WTC11 (cell line): ENCODE measurements at regions not wholly inside any gene's neighbourhood (a gene's known extent, or its start where the extent isn't known, plus 50 kb on each side); places are given as distances from the start of the nearest gene placed in this dataset.

ENCODE experiments used
- ATAC-seq: fragments of 200-7000 bp; cut with Tn5 transposase; 2 replicates; pipeline ENCODE4 v1.10.0; 2021; ENCODE audit warnings: mild to moderate bottlenecking, moderate library complexity
- CTCF ChIA-PET: fragments of 300-600 bp; sonication (Branson Sonifier 250); formaldehyde crosslinking; loops from one replicate; lab custom pipeline; 2021; ENCODE audit warnings: antibody characterized with exemption; lab: Charles Lee
- POLR2A ChIA-PET: fragments of 350-600 bp; sonication (Branson Sonifier 250); formaldehyde crosslinking; loops from one replicate; lab custom pipeline; 2021; ENCODE audit warnings: antibody characterized with exemption; lab: Charles Lee
- DNase-seq: peaks from one replicate; pipeline ENCODE4 v3.0.0; 2021; ENCODE audit warnings: low spot score
- H3K27ac Mint-ChIP-seq: 2 replicates; pipeline ENCODE4 v1.8.0; 2021; ENCODE audit warnings: mixed read lengths
- H3K27me3 Mint-ChIP-seq: 2 replicates; pipeline ENCODE4 v1.8.0; 2021; ENCODE audit warnings: low read depth, mild to moderate bottlenecking, moderate library complexity, mixed read lengths
- H3K36me3 Mint-ChIP-seq: 2 replicates; pipeline ENCODE4 v1.8.0; 2021; ENCODE audit warnings: mixed read lengths
- H3K4me1 Mint-ChIP-seq: 2 replicates; pipeline ENCODE4 v1.8.0; 2022; ENCODE audit warnings: mixed read lengths
- H3K4me3 Mint-ChIP-seq: 2 replicates; pipeline ENCODE4 v1.8.0; 2021; ENCODE audit warnings: mild to moderate bottlenecking, moderate library complexity, mixed read lengths
- H3K9me3 Mint-ChIP-seq: 2 replicates; pipeline ENCODE4 v1.8.0; 2021; ENCODE audit warnings: mixed read lengths
- ATF3 ChIP-seq: sonication (generic); formaldehyde crosslinking; conservative IDR thresholded peaks from 2 replicates; pipeline ENCODE4 v1.8.1; 2022; ENCODE audit warnings: mild to moderate bottlenecking, missing genetic modification reagents
- CREM ChIP-seq: sonication (generic); formaldehyde crosslinking; IDR thresholded peaks from 2 replicates; pipeline ENCODE4 v1.8.1; 2022; ENCODE audit warnings: mild to moderate bottlenecking, missing genetic modification reagents, moderate library complexity
- ETV6 ChIP-seq: sonication (generic); formaldehyde crosslinking; IDR thresholded peaks from 2 replicates; pipeline ENCODE4 v1.8.1; 2022; ENCODE audit warnings: mild to moderate bottlenecking, missing genetic modification reagents
- FOXJ3 ChIP-seq: sonication (generic); formaldehyde crosslinking; IDR thresholded peaks from 2 replicates; pipeline ENCODE4 v1.9.0; 2021; ENCODE audit warnings: missing genetic modification reagents, mild to moderate bottlenecking, borderline replicate concordance
- HMGA2 ChIP-seq: fragments of 250-450 bp; sonication (Bioruptor Pico); IDR thresholded peaks from 2 replicates; pipeline ENCODE4 v1.4.0; 2021; ENCODE audit warnings: mild to moderate bottlenecking, moderate library complexity
- IRF2 ChIP-seq: sonication (generic); formaldehyde crosslinking; IDR thresholded peaks from 2 replicates; pipeline ENCODE4 v1.8.0; 2022; ENCODE audit warnings: low read depth, missing genetic modification reagents, borderline replicate concordance
- NFE2L1 ChIP-seq: sonication (generic); formaldehyde crosslinking; IDR thresholded peaks from 2 replicates; pipeline ENCODE4 v1.8.1; 2023; ENCODE audit warnings: missing genetic modification reagents
- NR1H2 ChIP-seq: sonication (generic); formaldehyde crosslinking; IDR thresholded peaks from 2 replicates; pipeline ENCODE4 v1.9.0; 2021; ENCODE audit warnings: mild to moderate bottlenecking, moderate library complexity, missing genetic modification reagents
- PREB ChIP-seq: sonication (generic); formaldehyde crosslinking; IDR thresholded peaks from 2 replicates; pipeline ENCODE4 v1.8.1; 2022; ENCODE audit warnings: mild to moderate bottlenecking, missing genetic modification reagents, moderate library complexity, borderline replicate concordance
- PRRX2 ChIP-seq: fragments of 250-450 bp; sonication (Bioruptor Pico); IDR thresholded peaks from 2 replicates; pipeline ENCODE4 v1.8.0; 2021; ENCODE audit warnings: mild to moderate bottlenecking
- RELA ChIP-seq: sonication (generic); formaldehyde crosslinking; IDR thresholded peaks from 2 replicates; pipeline ENCODE4 v1.8.1; 2022; ENCODE audit warnings: missing genetic modification reagents, mild to moderate bottlenecking, borderline replicate concordance
- STAT6 ChIP-seq: sonication (generic); formaldehyde crosslinking; conservative IDR thresholded peaks from 2 replicates; pipeline ENCODE4 v1.8.1; 2023; ENCODE audit warnings: mild to moderate bottlenecking, low read depth, missing genetic modification reagents, moderate library complexity
- ZNF232 ChIP-seq: sonication (generic); formaldehyde crosslinking; IDR thresholded peaks from 2 replicates; pipeline ENCODE4 v1.8.0; 2022; ENCODE audit warnings: mild to moderate bottlenecking, missing genetic modification reagents
- ZNF263 ChIP-seq: sonication (generic); formaldehyde crosslinking; IDR thresholded peaks from 2 replicates; pipeline ENCODE4 v1.8.1; 2022; ENCODE audit warnings: low read depth, mild to moderate bottlenecking, moderate library complexity, missing genetic modification reagents
- ZNF317 ChIP-seq: sonication (generic); formaldehyde crosslinking; IDR thresholded peaks from 2 replicates; pipeline ENCODE4 v1.8.1; 2023; ENCODE audit warnings: low read depth, mild to moderate bottlenecking, moderate library complexity, missing genetic modification reagents, borderline replicate concordance
- ZNF396 ChIP-seq: fragments of 250-450 bp; sonication (Bioruptor Pico); IDR thresholded peaks from 2 replicates; pipeline ENCODE4 v1.8.0; 2021; ENCODE audit warnings: mild to moderate bottlenecking, moderate library complexity, borderline replicate concordance
- TF ChIP-seq, protein P1 (sequence below): sonication (generic); formaldehyde crosslinking; IDR thresholded peaks from 2 replicates; pipeline ENCODE4 v1.8.1; 2023; ENCODE audit warnings: mild to moderate bottlenecking, missing genetic modification reagents, moderate library complexity
- TF ChIP-seq, protein P2 (sequence below): sonication (generic); formaldehyde crosslinking; IDR thresholded peaks from 2 replicates; pipeline ENCODE4 v1.8.1; 2022; ENCODE audit warnings: low read depth, mild to moderate bottlenecking, moderate library complexity, missing genetic modification reagents, borderline replicate concordance
- TF ChIP-seq, protein P3 (sequence below): sonication (generic); formaldehyde crosslinking; IDR thresholded peaks from 2 replicates; pipeline ENCODE4 v1.8.1; 2023; ENCODE audit warnings: mild to moderate bottlenecking, missing genetic modification reagents, borderline replicate concordance
- TF ChIP-seq, protein P4 (sequence below): sonication (generic); formaldehyde crosslinking; IDR thresholded peaks from 2 replicates; pipeline ENCODE4 v1.8.0; 2022; ENCODE audit warnings: mild to moderate bottlenecking, missing genetic modification reagents

GRCh38 chr3:193897288-193897687 is 238.7 kb upstream of the HES1 start:
- no peak for DNase-seq
- peaks cover 40% of the 10 kb centered on the region for H3K4me1 Mint-ChIP-seq
- peaks cover 10% of the 10 kb centered on the region for H3K36me3 Mint-ChIP-seq
- POLR2A ChIA-PET = no interaction called here
- TF ChIP-seq ETV6 (no peak), ATF3 (CRISPR knock-in tag) (no peak)
- TF ChIP-seq, protein P1, sequence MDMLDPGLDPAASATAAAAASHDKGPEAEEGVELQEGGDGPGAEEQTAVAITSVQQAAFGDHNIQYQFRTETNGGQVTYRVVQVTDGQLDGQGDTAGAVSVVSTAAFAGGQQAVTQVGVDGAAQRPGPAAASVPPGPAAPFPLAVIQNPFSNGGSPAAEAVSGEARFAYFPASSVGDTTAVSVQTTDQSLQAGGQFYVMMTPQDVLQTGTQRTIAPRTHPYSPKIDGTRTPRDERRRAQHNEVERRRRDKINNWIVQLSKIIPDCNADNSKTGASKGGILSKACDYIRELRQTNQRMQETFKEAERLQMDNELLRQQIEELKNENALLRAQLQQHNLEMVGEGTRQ = peak; percentile 67
- TF ChIP-seq, all 79 proteins: peak for 1
- H3K27me3 Mint-ChIP-seq = no peaks in the 10 kb centered on the region; the same call in 1 of the 2 replicates
- CTCF ChIA-PET = interaction anchor here (1.8 kb wide), 1 partner anchor 116 kb away, joined by 6 read pairs; no protein-coding TSS in a partner anchor
- peaks cover 7% of the 10 kb centered on the region for H3K9me3 Mint-ChIP-seq
- H3K4me3 Mint-ChIP-seq = no peak overlapping the region
- peak; percentile 34 for ATAC-seq
- no peak overlapping the region for H3K27ac Mint-ChIP-seq

GRCh38 chr3:193897731-193898180 is 238.2 kb upstream of the HES1 start:
- DNase-seq (no peak), ATAC-seq (peak; percentile 29; the same call in 1 of the 2 replicates)
- Mint-ChIP-seq H3K27me3 (no peaks in the 10 kb centered on the region; the same call in 1 of the 2 replicates), H3K4me3 (no peak overlapping the region), H3K27ac (no peak overlapping the region), H3K36me3 (peaks cover 9% of the 10 kb centered on the region), H3K4me1 (peaks cover 44% of the 10 kb centered on the region), H3K9me3 (peaks cover 7% of the 10 kb centered on the region)
- ChIA-PET CTCF (interaction anchor here (1.8 kb wide), 1 partner anchor 117 kb away, joined by 6 read pairs; no protein-coding TSS in a partner anchor), POLR2A (no interaction called here)
- TF ChIP-seq ATF3 (CRISPR knock-in tag) = no peak
- TF ChIP-seq NFE2L1 (CRISPR knock-in tag) = no peak
- TF ChIP-seq STAT6 (CRISPR knock-in tag) = no peak
- TF ChIP-seq IRF2 (CRISPR knock-in tag) = no peak
- no peak for TF ChIP-seq ZNF396 (CRISPR knock-in tag)
- no peak for TF ChIP-seq FOXJ3 (CRISPR knock-in tag)
- TF ChIP-seq CREM = no peak
- no peak for TF ChIP-seq NR1H2 (CRISPR knock-in tag)
- TF ChIP-seq, protein P2, sequence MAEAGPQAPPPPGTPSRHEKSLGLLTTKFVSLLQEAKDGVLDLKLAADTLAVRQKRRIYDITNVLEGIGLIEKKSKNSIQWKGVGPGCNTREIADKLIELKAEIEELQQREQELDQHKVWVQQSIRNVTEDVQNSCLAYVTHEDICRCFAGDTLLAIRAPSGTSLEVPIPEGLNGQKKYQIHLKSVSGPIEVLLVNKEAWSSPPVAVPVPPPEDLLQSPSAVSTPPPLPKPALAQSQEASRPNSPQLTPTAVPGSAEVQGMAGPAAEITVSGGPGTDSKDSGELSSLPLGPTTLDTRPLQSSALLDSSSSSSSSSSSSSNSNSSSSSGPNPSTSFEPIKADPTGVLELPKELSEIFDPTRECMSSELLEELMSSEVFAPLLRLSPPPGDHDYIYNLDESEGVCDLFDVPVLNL = no peak
- TF ChIP-seq PRRX2 = no peak
- no peak for TF ChIP-seq HMGA2
- TF ChIP-seq ZNF317 = no peak
- no peak for TF ChIP-seq ZNF263 (CRISPR knock-in tag)
- TF ChIP-seq ZNF232 (CRISPR knock-in tag) = no peak
- TF ChIP-seq RELA = no peak

GRCh38 chr3:193899001-193899400 is 236.9 kb upstream of the HES1 start:
- ChIA-PET POLR2A (interaction anchor here (0.7 kb wide), 1 partner anchor 236 kb away, joined by 4 read pairs; no protein-coding TSS in a partner anchor), CTCF (no interaction called here)

More at GRCh38 chr3:193899001-193899400, 236.9 kb upstream of the HES1 start:
- Mint-ChIP-seq H3K9me3 (peaks cover 7% of the 10 kb centered on the region), H3K4me1 (peaks cover 51% of the 10 kb centered on the region), H3K27me3 (peaks cover 3% of the 10 kb centered on the region), H3K27ac (no peak overlapping the region), H3K36me3 (peaks cover 9% of the 10 kb centered on the region), H3K4me3 (no peak overlapping the region)
- ATAC-seq (no peak), DNase-seq (no peak)
- TF ChIP-seq, protein P3, sequence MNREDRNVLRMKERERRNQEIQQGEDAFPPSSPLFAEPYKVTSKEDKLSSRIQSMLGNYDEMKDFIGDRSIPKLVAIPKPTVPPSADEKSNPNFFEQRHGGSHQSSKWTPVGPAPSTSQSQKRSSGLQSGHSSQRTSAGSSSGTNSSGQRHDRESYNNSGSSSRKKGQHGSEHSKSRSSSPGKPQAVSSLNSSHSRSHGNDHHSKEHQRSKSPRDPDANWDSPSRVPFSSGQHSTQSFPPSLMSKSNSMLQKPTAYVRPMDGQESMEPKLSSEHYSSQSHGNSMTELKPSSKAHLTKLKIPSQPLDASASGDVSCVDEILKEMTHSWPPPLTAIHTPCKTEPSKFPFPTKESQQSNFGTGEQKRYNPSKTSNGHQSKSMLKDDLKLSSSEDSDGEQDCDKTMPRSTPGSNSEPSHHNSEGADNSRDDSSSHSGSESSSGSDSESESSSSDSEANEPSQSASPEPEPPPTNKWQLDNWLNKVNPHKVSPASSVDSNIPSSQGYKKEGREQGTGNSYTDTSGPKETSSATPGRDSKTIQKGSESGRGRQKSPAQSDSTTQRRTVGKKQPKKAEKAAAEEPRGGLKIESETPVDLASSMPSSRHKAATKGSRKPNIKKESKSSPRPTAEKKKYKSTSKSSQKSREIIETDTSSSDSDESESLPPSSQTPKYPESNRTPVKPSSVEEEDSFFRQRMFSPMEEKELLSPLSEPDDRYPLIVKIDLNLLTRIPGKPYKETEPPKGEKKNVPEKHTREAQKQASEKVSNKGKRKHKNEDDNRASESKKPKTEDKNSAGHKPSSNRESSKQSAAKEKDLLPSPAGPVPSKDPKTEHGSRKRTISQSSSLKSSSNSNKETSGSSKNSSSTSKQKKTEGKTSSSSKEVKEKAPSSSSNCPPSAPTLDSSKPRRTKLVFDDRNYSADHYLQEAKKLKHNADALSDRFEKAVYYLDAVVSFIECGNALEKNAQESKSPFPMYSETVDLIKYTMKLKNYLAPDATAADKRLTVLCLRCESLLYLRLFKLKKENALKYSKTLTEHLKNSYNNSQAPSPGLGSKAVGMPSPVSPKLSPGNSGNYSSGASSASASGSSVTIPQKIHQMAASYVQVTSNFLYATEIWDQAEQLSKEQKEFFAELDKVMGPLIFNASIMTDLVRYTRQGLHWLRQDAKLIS (CRISPR knock-in tag) = no peak
- no peak for TF ChIP-seq PREB (CRISPR knock-in tag)
- no peak for TF ChIP-seq ETV6
- TF ChIP-seq, protein P4, sequence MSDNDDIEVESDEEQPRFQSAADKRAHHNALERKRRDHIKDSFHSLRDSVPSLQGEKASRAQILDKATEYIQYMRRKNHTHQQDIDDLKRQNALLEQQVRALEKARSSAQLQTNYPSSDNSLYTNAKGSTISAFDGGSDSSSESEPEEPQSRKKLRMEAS (CRISPR knock-in tag) = no peak
